Right lobe of liver (tissue), 4 donors: ENCODE measurements at regions not wholly inside any gene's neighbourhood (a gene's known extent, or its start where the extent isn't known, plus 50 kb on each side); places are given as distances from the start of the nearest gene placed in this dataset.

Source experiments
- CTCF ChIP-seq, 4 donors: fragments of 200-600 bp in 3 of 4; fragments of 450-650 bp in 1 of 4; IDR thresholded peaks; one replicate each; pipeline versions ENCODE4 v1.5.1 to v1.8.0; 2016 to 2022; ENCODE audit warnings: antibody characterized with exemption in 4 of 4, mild to moderate bottlenecking in 2 of 4
- POLR2A ChIP-seq: fragments of 450-650 bp; IDR thresholded peaks from one replicate; pipeline ENCODE4 v1.6.1; 2017; ENCODE audit warnings: antibody characterized with exemption, mild to moderate bottlenecking
- donor health status: DM: no; HTN: no; CAD: no.
- donor health status: DM: no; HTN: no; CAD: no.
- donor health status: DM: no; HTN: yes; CAD: no.

GRCh38 chr2:242022550-242023290 is 153.2 kb downstream of the RTP5 start:
- no peak for TF ChIP-seq CTCF (IDR thresholded peaks at IDR 0.05)
- no peak for TF ChIP-seq POLR2A
